ENCODE measurements at regions not wholly inside any gene's neighbourhood (a gene's known extent, or its start where the extent isn't known, plus 50 kb on each side); places are given as distances from the start of the nearest gene placed in this dataset.

DNA sequence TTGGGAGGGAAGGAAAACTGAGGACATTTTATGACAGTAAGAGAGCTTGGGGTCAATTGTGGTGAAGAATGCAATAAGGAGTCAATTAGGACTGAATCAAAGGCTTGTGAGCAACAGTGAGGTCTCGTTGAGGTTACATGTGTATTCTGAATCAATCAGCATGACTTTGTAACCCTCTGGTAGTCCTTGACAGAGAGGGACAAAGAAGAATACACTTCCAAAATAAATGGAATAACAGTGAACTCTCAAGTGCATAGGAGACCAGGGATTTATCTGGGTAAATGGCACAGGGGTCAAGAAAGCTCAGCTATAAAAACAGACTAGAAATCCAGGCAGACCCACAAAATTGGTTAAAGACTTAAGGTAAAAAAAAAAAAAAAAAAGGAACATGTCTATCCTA, 85.1 kb upstream of the NAV3 start:
- DNase-seq (ENCODE audit: low read depth, low spot score) (no peak), FAIRE-seq (no peak)
- no peaks in the 10 kb centered on the region for H3K27me3 ChIP-seq (ENCODE audit: control insufficient read depth in 2 of 2, insufficient read depth in 2 of 2, low read length in 2 of 2)
- no peaks in the 10 kb centered on the region for H3K9me3 ChIP-seq (replicated peaks; ENCODE audit: control insufficient read depth, insufficient read depth, low read length)
- POLR2A ChIA-PET = no interaction called here
- no peak overlapping the region for H3K27ac ChIP-seq (ENCODE audit: insufficient read depth, low read depth, low read length)
- H3K9me1 ChIP-seq (replicated peaks; ENCODE audit: control insufficient read depth, extremely low read depth, insufficient read depth, low read length) = no peaks in the 10 kb centered on the region
- H3K4me1 ChIP-seq (ENCODE audit: control insufficient read depth, extremely low read depth, insufficient read depth, low read length) = no peaks in the 10 kb centered on the region
- no peaks in the 10 kb centered on the region for H3K79me2 ChIP-seq (ENCODE audit: control insufficient read depth, insufficient read depth, low read length)
- no peak overlapping the region for H2AFZ ChIP-seq (ENCODE audit: low read depth, low read length)
- H3K36me3 ChIP-seq (ENCODE audit: control insufficient read depth in 2 of 2, extremely low read depth in 1 of 2, insufficient read depth in 2 of 2, low read length in 2 of 2) = no peaks in the 10 kb centered on the region
- no TSS peak for BruUV-seq (replicated peaks)
- no peak for TF ChIP-seq JUN (IDR thresholded peaks at IDR 0.05; ENCODE audit: borderline replicate concordance, insufficient read depth, insufficient read length, low read depth)
- no peak for TF ChIP-seq POLR2A (IDR thresholded peaks at IDR 0.05; ENCODE audit: low read depth, low read length)
- TF ChIP-seq, protein P1, sequence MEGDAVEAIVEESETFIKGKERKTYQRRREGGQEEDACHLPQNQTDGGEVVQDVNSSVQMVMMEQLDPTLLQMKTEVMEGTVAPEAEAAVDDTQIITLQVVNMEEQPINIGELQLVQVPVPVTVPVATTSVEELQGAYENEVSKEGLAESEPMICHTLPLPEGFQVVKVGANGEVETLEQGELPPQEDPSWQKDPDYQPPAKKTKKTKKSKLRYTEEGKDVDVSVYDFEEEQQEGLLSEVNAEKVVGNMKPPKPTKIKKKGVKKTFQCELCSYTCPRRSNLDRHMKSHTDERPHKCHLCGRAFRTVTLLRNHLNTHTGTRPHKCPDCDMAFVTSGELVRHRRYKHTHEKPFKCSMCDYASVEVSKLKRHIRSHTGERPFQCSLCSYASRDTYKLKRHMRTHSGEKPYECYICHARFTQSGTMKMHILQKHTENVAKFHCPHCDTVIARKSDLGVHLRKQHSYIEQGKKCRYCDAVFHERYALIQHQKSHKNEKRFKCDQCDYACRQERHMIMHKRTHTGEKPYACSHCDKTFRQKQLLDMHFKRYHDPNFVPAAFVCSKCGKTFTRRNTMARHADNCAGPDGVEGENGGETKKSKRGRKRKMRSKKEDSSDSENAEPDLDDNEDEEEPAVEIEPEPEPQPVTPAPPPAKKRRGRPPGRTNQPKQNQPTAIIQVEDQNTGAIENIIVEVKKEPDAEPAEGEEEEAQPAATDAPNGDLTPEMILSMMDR (IDR thresholded peaks at IDR 0.05; ENCODE audit: extremely low read depth in 1 of 2, insufficient read depth in 1 of 2, low read depth in 1 of 2, low read length in 2 of 2) = no peak
- TF ChIP-seq, protein P2, sequence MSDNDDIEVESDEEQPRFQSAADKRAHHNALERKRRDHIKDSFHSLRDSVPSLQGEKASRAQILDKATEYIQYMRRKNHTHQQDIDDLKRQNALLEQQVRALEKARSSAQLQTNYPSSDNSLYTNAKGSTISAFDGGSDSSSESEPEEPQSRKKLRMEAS (IDR thresholded peaks at IDR 0.05; ENCODE audit: insufficient read depth, insufficient read length) = no peak
- H3K4me3 ChIP-seq (replicated peaks in 1 of 3; ENCODE audit: insufficient read depth in 1 of 3, low read depth in 1 of 3, low read length in 3 of 3) = no peak overlapping the region
- no peak overlapping the region for H3K9ac ChIP-seq (replicated peaks; ENCODE audit: extremely low read depth, insufficient read depth, low read length)
- intact Hi-C loops (cut with micrococcal nuclease) (no loop called here), dilution Hi-C loops (cut with MboI; ENCODE audit: extremely low pct_ligation_motif_present, low sequenced_read_pairs) (no loop called here)
- H3K4me2 ChIP-seq (ENCODE audit: insufficient read depth, low read length) = no peak overlapping the region
- no peaks in the 10 kb centered on the region for H4K20me1 ChIP-seq (replicated peaks; ENCODE audit: control insufficient read depth, extremely low read depth, insufficient read depth, low read length)
- CTCF ChIA-PET = interaction anchor here (0.7 to 4.0 kb wide), 4 partner anchors 18 to 182 kb away, joined by 3 to 11 read pairs (median 3); no protein-coding TSS in a partner anchor

DNA sequence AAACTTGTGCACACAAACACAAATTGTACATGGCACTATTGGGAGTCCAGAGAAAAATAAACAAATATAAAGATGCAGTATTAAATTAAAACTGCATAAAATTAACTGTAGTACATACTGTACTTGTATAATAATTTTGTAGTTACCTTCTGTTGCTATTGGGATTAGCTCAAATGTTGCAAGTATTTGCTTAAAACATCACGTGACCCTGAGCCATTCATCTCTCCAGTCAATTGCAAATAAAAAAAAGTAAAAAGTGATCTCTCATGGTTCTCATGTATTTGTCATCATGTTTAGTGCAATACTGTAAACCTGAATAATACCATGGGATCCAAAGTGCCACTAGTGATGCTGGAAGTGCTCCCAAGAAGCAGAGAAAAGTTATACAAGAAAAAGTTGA, 88.1 kb upstream of the NAV3 start:
- intact Hi-C loops (cut with micrococcal nuclease) (no loop called here), dilution Hi-C loops (cut with MboI; ENCODE audit: extremely low pct_ligation_motif_present, low sequenced_read_pairs) (no loop called here)
- Histone ChIP-seq H3K4me1 (ENCODE audit: control insufficient read depth, extremely low read depth, insufficient read depth, low read length) (no peaks in the 10 kb centered on the region), H3K4me3 (replicated peaks in 1 of 3; ENCODE audit: insufficient read depth in 1 of 3, low read depth in 1 of 3, low read length in 3 of 3) (no peak overlapping the region), H3K27me3 (ENCODE audit: control insufficient read depth in 2 of 2, insufficient read depth in 2 of 2, low read length in 2 of 2) (no peaks in the 10 kb centered on the region), H2AFZ (ENCODE audit: low read depth, low read length) (no peak overlapping the region), H3K4me2 (ENCODE audit: insufficient read depth, low read length) (no peak overlapping the region), H3K9me1 (replicated peaks; ENCODE audit: control insufficient read depth, extremely low read depth, insufficient read depth, low read length) (no peaks in the 10 kb centered on the region), H3K79me2 (ENCODE audit: control insufficient read depth, insufficient read depth, low read length) (no peaks in the 10 kb centered on the region), H3K9ac (replicated peaks; ENCODE audit: extremely low read depth, insufficient read depth, low read length) (no peak overlapping the region), H4K20me1 (replicated peaks; ENCODE audit: control insufficient read depth, extremely low read depth, insufficient read depth, low read length) (no peaks in the 10 kb centered on the region), H3K27ac (ENCODE audit: insufficient read depth, low read depth, low read length) (no peak overlapping the region), H3K9me3 (replicated peaks; ENCODE audit: control insufficient read depth, insufficient read depth, low read length) (no peaks in the 10 kb centered on the region), H3K36me3 (ENCODE audit: control insufficient read depth in 2 of 2, extremely low read depth in 1 of 2, insufficient read depth in 2 of 2, low read length in 2 of 2) (no peaks in the 10 kb centered on the region)
- ChIA-PET CTCF (interaction anchor here (1.0 kb wide), 1 partner anchor 183 kb away, joined by 3 read pairs; no protein-coding TSS in a partner anchor), POLR2A (no interaction called here)
- TF ChIP-seq POLR2AphosphoS5 (IDR thresholded peaks at IDR 0.05; ENCODE audit: insufficient read depth, low read depth, low read length) = no peak
- TF ChIP-seq FOS (IDR thresholded peaks at IDR 0.05; ENCODE audit: borderline replicate concordance, insufficient read depth, low read length) = no peak
- no peak for TF ChIP-seq MYC (IDR thresholded peaks at IDR 0.05; ENCODE audit: low read depth, low read length)
- TF ChIP-seq GATA2 (IDR thresholded peaks at IDR 0.05; ENCODE audit: insufficient read depth, insufficient read length, low read depth, low read length) = no peak
- TF ChIP-seq, protein P1 (IDR thresholded peaks at IDR 0.05; ENCODE audit: extremely low read depth in 1 of 2, insufficient read depth in 1 of 2, low read depth in 1 of 2, low read length in 2 of 2) = no peak
- TF ChIP-seq, protein P2 (IDR thresholded peaks at IDR 0.05; ENCODE audit: insufficient read depth, insufficient read length) = no peak
- TF ChIP-seq JUN (IDR thresholded peaks at IDR 0.05; ENCODE audit: borderline replicate concordance, insufficient read depth, insufficient read length, low read depth) = no peak
- no TSS peak for BruUV-seq (replicated peaks)
- FAIRE-seq (no peak), DNase-seq (ENCODE audit: low read depth, low spot score) (no peak)

Measured in endothelial cell of umbilical vein (primary cell).